DMS153 treated with DMSO at 0.1 percent for 48 hours (cell line): ENCODE measurements at regions not wholly inside any gene's neighbourhood (a gene's known extent, or its start where the extent isn't known, plus 50 kb on each side); places are given as distances from the start of the nearest gene placed in this dataset.

Source experiments
- DNase-seq: peaks from one replicate; lab custom pipeline; 2025; ENCODE audit not compliant: unreplicated experiment; lab: John Stamatoyannopoulos, UW

DNA sequence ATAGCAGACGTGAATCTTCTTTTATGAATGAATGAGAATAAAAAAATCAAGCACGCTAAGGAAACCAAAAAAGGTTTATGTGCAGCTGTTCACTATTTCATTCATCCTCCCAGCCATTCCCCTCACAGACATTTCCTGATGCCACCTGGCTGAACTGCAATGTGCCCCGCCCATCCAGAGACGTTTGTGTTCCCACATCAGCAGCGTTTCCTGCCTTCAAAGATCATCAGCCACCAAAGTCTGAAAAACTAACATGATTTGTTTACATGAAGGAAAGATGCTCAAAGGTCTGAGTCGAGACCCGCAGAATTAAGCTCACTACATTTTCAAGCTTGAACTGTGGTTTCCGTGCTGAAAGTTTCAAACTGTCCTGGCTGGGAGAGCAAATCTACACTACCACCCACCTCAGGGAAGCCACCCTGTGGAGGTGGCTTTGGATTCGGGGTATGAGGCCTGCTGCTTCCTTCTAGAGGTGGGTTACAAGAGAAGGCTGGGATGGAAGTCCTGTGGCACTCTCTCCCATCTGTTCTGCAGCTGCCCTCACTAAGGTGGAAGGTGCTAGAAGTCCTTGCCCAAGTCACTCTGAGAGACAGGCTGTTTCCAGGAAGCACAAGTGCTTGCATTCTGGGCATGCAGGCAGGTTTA lies 201.3 kb upstream of the OSR1 start:
- DNase-seq = peak; percentile 24

DNA sequence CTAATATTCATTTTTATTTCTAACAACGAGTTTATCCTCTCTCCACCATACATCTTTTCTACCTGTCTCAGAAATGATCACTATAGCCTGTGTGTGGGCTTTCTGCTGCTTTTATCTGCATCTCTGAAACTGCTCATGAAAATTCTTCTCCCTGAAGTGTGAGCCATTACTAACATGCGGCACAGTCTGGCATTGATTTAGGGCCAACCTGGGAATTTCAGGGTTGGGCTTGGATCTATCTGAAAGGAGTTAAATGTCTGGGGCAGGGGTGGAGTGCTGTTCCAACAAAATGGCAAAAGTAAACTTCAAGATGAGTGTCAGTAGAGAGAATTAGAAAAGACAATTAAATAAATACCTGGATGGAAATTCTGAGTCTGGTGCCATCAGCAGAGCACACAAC lies 198.2 kb upstream of the OSR1 start:
- DNase-seq = no peak

DNA sequence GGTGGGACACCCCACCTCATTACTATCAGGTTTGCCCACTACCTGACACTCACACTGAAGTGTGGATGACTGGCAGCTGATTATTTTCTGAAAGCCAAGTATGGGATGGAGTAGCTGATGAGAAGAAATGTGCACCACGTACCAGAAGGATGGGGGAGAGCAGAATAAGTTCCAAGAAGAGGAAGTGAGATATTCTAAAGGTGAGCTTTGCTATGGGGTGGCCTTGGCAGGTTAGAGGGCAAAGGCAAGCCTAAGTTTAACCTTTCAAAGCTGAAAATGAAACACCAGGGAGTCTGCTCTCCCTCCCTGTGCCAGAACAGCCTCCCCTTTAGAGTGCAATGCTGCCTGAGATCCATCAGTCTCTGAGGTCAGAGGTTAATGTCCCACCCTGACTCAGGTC lies 196.1 kb upstream of the OSR1 start:
- DNase-seq = no peak

DNA sequence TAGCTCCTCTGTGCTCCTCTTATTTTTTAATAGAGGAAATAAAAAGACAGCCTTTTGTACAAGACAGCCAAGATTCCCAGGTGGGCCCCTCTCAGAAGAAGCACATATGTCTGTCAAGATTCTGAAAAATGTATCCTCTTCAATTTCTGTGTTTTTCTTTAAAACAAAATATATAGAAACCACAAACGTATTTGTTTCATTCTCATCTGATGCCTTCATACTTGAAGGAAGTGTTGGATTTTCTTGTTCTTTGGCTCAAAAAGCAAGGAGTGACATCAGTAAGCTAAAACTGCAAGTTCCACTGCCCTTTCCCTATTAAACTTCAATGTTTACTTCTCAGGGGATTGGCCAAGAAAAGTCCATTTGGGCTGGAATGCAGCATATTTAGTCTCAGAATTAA lies 193.8 kb upstream of the OSR1 start:
- DNase-seq = no peak

DNA sequence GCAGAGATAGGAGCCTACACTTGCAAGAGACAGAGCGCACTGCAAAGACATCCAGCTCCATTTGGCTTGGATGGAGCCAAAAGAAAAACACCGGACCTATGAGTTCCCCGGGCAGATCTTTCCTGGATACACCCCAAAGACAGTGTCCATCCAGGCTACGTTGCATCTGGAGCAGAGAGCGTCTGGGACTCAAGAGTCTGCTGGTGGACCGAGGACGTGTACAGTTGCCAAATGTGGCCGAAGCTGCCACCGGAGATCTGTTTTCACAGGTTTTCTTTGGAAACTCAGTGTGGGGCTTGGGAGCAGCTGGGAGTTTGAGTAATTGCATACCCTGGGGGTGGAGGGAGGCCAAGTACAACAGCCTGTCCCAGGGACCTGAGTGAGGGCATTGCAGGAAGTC lies 192.3 kb upstream of the OSR1 start:
- no peak for DNase-seq

DNA sequence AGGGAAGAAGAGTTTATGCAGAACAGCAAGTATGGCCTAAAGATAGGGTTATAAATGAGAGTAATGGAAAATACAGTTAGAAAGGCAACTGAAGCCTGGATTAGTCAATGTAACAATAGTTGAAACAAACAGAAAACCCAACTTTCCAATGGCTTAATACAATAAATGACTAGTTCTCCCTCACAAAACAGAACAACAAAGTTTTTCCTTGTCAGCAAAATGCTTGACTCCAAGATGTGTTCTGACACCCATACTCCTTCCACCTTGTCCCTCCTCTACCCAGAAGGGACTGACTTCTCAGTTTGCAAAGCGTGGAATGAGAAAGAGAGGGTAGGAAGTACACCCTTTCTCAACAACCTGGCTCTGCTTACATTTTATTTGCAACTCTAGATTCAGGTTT lies 191.4 kb upstream of the OSR1 start:
- DNase-seq = no peak

DNA sequence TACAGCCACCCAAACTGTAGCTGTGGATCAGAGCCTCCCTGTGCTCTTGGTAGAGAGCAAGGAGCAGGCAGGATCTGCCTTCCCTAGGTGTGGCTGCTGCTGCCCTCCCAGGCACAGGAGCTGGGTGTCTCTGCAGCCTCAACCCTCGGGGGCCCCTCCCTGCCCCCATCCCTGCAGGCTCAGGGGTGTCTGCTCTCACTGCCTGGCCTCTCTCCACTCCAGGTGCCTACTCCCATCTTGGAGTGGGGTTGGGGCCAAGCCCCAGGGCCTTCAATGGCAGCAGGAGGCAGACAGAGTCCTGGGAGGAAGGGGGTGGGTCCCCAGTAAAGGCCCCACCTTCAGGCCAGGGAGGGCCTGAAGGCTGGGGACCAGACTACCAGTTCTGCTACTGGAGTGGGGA lies 189.7 kb upstream of the OSR1 start:
- no peak for DNase-seq

DNA sequence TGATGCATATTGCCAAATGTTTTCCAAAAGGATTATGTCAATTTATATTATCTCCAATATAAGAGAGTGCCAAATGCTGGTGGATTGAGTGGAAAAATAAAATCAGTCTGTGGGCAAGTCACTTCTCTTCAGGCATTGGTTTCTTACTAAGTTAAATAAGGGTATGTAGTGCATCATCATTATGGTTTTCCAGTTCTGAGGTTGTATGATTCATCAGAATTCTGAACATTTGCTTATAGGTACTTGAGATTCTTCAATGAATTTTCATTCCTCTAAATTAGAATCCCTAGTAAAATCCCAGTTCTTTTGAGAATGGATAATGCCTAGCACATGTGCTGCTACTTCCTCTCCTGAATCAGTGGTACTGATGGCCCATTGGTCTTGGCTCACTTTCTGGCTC lies 188.9 kb upstream of the OSR1 start:
- no peak for DNase-seq

DNA sequence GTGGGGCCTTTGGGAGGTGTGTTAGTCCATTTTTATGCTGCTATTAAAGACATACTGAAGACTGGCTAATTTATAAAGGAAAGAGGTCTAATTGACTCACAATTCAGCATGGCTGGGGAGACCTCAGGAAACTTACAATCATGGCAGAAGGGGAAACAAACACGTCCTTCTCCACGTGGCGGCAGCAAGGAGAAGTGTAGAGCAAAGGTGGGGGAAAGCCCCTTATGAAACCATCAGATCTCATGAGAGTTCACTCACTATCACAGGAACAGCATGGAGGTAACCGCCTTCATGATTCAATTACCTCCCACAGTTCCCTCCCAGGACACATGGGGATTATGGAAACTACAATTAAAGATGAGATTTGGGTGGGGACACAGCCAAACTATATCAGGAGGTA lies 187.1 kb upstream of the OSR1 start:
- DNase-seq = no peak

DNA sequence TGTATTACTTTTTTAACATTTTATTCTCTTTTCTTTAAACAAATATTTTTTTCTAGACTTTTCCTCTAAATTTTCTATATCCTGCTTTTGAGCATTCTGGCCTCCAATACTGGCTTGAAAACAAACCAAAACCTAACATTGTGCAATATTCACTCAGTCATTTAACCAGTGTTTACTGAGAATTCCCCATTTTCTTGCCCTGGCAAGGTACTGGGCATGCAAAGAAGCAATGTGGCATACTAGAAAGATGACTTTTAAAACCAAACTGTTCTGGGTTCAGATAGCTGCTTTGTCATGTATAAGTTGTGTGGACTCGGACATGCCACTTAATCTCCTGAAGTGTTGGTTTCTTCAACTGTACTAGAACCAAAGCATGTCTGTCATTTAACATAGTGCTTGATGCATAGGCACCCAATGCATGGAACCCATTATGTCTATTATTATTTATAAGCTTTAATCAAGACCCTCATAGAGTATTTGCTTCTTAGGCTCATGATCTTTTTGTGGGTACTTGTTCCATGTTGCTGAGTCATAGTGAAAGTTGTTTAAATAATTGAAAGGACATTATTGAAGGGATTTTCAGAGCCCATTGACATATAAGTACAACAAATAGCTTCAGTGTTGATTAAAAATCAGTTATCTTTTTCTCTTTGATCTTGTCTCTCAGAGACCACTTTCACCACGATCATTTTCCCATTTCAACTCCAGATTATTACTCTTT lies 185.4 kb upstream of the OSR1 start:
- no peak for DNase-seq

DNA sequence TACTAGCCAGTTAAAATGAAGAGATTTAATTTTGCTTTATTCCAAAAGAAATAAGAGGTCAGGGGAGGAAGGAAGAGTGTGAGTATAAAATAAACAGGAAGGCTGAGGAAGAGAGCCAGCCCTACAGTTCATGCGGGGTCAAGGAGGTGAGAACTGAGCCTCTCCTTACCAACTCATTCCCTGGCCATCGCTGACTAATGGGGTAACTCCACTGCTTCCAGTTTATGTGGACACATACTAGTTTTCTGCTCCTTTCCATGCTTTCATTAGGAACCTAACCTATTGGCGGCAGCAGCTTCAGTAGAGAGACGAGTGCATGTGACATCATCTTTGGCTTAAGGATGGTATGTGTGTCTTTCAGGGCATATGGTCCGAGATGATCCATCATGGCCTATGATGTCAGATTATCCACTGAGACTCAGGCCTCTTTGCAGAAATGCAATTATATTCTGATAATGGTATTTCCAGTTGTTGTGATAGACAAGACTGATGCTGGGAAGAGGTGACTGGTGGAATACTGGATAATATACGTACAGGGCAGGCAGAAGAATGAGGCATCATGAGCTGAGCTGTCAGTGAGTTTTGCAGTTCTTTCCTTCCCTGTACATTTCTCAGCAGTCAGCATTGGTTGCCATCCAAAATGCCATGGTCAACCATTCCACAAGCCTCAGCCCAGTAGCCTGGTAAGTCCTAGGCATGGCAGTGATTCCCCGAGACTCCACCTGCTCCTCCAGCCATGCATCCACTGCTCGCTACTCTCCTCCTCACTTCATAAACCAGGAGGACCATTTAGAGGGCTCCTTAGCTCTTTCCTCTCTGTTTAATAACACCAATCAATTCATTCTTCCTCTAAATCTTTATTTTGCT lies 184.6 kb upstream of the OSR1 start:
- no peak for DNase-seq

DNA sequence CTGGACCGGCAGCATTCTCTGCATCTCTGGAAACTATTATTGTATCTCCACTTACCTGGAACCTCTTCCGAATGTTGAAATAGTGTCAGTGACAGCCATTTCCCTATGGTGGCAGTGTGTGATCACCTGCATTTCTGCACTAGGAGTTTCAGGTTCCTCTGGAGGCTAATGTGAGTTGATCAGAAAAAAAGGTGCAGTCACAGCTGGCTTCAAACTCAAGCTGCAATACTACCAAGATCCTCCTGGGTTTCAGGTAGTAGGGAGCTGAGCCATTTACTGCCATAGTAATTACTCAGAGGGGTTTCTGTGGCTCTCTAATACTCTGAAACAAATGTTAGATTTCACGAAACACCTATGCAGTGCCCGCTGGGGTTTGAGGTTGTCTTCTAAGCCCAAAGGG lies 183.5 kb upstream of the OSR1 start:
- DNase-seq = no peak

DNA sequence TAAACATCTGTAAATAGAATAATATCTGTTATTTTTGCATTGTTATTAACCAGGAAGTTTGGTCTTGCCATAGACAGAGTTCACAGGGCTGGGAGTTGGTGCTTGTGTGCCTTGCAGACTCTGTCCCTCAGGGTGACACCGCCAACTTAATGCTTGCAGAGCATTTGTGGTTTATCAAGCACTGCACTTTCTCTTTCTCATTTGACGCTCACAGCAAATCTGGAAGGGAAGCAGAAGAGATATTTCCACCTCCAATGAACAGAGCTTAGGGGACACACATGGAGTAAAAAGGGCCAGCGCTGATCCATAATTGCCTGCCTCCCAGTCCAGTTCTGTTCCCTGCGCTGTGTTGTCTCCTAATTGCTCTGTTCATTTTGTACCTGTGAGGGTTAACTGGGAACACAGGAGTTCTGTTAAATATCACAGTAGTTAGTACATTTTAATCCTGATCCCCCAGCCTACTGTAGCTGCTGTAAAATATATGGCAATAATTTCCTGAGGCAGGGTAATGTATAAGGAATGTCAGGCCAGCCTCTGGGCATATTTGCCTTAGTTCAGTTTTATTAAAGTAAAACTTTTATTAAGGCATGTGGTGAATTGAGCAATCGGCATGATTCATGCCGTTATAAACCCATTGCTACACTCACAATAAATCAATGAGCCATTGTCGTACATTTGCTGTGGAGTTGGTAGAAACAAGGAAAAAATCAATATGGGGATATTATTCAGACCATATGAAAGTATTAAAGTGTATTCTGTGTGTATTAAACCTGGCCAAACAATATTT lies 182.5 kb upstream of the OSR1 start:
- no peak for DNase-seq

DNA sequence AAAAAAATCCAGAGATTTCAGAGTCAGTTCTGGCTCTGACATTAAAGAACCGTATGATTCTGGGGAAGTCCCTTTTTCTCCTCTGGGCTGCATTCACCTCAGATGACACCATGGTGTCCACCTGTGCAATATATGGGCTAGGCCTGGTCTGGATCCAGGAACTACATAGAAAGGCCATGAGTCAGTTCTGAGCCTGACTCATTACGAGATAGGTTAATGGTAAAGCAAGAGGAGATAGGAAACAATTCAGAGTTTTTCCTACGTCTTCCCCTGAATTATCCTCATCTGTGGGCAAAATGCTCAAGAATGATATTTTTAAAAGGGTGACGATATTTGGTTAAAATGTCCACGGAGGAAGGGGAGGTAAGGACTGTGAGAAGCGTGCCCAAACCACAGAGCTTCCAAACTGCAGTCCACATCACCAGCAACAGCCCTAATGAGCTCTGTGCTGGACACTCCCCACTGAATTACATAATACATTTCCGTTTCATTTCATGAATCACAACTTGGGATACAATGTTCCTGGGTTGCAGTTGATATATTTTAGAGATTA lies 180.1 kb upstream of the OSR1 start:
- no peak for DNase-seq

DNA sequence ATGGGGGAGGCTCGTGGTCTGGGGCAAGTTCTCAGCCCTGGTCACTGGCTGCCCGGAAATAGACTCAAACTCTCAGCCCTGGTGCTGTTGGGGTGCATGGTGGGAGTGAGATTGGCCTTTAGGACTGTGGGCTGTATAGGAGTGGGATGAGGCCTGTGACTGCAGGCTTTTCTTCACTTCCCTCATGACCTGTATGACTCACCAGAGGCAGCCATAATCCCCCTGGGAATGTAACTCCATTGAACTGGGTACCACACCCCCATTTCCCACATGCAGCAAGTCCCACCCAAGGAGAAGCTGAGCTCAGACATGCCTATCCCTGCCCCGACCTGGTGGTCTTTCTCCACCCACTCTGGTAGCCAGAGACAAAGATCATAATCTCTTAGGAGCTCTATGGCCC lies 177.7 kb upstream of the OSR1 start:
- no peak for DNase-seq

DNA sequence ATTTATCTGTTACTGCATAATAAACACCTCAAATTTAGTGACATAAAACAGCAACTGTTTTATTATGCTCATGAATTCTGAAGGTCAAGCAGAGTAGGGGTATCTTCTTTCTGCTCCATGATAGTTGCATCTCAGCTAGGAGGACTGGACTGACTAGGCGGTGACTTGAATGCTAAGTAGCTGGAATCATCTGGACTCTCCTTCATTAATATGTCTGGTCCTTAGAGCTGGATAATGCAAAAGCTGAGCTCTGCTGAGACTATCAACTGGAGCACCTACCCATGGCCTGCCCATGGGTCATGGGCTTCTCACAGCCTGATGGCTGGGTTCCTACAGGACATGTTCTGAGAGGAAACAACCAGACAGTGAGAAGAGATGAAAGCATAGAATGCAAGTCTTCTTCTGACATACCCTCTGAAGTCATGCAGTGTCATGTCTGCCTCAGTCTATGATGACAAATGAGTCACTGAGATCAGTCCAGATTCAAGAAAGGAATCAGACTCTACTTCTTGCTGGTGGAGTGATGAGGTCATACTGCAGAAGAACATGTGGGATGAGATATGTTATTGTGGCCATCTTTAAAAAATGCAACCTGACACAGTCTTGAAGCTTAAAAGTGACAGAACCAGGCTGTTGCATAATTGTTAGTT lies 174.2 kb upstream of the OSR1 start:
- no peak for DNase-seq

DNA sequence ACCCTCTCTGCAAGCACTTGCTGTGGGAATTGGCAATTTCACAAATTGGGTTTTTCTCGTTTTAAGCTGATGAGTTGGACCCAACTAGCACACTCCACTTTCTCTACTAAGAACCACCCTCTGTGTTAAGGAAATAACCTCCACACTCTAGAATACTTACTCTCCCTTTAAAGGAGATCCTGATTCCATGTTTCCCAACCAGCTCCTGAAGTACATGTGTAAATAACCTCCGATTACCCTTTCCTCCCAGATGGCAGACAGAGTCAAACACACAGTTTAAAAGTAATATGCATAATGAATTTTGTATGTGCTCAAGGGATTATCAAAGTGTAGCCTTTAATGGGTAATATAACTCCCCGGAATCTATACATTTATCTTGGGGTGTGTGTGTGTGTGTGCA lies 171.3 kb upstream of the OSR1 start:
- no peak for DNase-seq

DNA sequence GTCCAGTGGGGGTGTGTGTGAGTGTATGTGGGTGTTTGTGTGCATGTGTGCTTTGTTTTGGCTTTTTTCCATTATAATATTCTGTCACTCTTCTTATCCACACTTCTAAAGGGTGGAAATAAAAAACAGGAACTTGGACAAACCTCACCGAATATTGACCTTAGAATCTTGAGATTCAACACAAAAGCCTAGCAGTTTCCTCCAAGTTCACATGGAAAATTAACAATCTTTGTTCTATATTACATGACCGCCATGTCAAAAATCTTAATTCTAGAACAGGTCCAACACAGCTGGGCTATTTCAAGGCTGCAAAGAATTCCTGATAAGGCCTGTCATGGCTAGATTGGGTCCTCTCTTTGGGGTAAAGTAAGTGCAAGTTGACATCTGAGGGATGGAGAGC lies 169.3 kb upstream of the OSR1 start:
- DNase-seq = no peak

DNA sequence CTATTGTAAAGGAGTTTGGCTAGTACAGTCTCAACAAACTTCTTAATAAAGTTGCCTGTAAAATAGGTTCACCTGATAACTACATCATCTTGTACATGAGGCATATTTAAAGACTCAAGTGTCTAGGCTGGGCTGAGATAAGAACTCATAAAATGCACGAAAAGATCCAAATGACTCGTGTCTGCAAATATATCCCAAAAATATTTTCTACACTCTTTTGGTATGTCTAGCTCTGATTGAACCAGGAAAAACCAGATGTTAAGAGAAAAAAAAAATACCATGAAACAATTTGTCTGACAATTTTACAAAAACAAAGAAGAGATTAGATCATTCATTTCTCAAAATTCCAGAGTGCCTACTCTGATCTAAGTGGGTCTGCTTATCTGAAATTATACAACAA lies 166.9 kb upstream of the OSR1 start:
- no peak for DNase-seq

DNA sequence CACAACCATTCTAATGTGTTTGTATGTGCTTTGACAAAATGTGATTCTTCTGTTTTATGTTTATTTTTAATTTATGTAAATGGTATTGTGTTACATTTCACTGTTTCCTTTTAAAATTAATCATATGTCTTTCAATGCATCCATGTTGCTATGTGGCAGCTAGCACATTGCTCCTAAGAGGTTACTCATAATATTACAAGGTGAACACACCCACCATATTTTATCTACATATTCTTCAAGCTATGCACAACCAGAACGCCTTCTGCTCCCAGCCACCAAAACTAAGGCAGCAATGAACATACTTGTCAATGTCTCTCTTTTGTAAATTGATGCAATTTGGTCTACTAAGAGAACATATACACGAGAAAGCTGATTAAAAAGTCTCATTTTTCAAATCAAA lies 160.6 kb upstream of the OSR1 start:
- DNase-seq = no peak

DNA sequence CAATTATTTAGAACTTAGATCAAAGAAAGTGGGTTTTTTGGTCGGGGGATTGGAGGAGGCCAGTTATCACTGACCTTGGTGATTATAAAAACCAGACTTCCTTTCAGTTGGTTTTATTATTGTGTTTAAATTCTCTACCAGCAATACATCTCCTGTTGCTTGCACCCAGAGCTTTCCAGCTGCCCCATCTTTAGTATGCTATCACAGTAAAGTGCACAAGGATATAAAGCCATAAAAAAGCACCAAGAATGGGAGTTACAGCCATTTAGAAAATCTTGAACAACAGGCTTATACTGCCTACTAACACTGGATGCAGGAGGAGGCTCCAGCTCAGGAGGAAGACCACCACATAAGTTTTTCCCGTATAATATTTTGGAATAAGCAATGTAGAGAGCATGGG lies 148.7 kb upstream of the OSR1 start:
- DNase-seq = no peak
